HG02885 (cell line): ENCODE measurements at regions not wholly inside any gene's neighbourhood (a gene's known extent, or its start where the extent isn't known, plus 50 kb on each side); places are given as distances from the start of the nearest gene placed in this dataset.
"Not testable (repeated sequence)": the region's sequence is repeated elsewhere in the genome, so short reads cannot be mapped to it uniquely, and the experiment has no call there.

Experiments used
- ATAC-seq: cut with Tn5 transposase; IDR thresholded peaks from one replicate; pipeline ENCODE4 v1.9.1; 2021; ENCODE audit warnings: mild to moderate bottlenecking; ENCODE audit not compliant: unreplicated experiment, poor library complexity

DNA sequence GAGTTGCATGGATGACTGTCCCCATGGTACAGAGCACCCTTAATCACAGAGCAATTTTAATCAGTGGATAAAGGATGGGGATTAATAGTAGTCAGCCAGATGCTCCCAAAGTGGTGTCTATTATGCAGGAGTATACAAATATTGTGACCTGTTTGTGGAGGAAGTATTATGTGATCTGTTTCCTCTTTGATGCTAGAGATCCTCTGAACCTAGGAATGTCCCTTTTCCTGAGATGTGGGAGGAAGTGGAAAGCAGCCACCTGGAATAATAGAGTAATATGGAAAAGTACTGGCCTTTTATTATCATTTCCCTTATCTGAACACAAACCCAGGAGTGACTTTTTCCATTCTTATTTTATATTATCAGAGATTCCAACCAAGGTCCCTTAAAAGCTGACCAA, 94.2 kb upstream of the EFEMP1 start:
- no peak for ATAC-seq

DNA sequence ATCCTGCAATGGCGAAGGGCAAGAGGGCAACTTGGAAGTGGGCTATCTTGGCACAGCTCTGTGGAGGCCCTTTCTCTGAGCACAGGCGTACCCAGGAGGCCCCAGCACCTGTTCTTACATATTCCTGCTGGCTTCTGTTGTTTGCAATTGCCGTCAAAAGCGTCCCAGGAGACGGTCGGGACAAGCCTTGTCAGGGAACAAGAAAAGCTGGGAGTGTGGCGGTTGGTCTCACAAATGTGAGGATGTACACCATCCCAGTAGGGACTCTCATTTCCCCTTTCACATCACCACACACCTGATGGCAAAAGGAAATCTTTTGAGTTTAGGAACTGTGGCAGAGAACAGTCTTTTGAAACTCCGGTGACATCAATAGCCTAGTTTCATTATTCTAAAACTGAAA, 94.7 kb upstream of the EFEMP1 start:
- ATAC-seq: no peak

DNA sequence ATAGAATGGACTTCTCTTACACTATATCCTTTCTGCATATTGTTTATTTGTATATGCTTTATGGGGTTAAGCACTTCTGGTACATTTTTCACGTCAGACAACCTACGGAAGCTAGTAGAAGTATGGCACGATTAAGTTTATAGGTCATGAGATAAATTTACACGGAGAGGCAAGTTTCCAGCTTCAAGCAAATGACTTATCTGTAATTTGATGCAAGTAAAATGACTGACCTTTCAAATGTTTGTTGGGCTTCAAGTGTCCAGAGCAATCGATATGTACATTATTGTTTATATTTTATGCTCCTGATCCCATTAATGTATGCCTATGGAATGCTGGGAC, 97.5 kb upstream of the EFEMP1 start:
- no peak for ATAC-seq

DNA sequence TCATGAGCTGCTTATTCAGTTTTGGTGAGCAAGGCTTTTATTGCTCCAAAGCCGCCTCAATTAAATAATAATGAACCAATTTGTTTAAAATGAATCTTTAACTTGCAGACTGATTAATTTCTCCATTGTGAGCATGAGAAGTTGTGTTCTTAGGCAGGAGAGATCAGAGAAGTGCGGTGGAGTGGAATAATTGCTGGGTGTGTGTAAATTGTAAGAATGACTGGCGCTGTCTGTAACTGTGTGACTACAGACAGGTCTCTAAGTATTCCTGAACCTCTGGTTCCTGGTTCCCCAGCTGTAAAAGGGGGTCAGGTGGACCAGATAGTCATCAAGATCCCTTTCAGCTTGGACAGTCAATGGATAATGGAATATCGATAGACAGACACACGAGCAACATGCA, 98.0 kb upstream of the EFEMP1 start:
- no peak for ATAC-seq

DNA sequence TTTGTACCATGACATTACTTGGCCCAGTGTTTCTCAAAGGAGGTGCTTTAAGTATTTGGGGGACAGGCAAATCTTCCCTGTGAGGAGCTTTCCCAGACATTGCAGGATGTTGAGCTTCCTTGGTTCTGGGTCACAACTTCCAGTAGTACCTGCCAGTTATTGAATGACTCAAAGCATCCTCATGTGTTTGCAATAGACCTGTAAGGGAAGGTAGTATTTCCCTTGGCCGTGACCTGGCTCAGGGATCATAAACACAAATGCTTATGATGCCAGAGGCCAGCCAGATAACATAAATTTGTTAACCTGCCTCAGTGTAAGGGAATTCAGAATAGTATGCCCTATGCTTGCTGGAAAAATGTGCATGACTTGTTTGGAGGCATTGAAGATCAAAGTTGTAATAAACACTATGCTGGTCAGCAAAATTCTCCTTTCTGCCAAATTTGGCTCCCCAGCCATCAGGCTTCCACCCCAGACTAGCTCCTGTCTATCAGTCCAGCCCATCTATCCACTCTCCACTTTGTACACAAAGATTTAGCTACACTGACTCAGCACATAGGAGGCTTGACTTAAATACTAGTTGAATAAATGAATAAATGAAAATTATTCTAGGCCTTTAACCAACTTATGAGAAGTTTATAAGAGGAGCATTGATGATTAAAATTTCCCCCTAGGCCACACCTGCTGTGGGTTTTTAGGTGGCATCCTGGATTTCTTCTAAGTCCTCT, 102.0 kb upstream of the EFEMP1 start:
- no peak for ATAC-seq

DNA sequence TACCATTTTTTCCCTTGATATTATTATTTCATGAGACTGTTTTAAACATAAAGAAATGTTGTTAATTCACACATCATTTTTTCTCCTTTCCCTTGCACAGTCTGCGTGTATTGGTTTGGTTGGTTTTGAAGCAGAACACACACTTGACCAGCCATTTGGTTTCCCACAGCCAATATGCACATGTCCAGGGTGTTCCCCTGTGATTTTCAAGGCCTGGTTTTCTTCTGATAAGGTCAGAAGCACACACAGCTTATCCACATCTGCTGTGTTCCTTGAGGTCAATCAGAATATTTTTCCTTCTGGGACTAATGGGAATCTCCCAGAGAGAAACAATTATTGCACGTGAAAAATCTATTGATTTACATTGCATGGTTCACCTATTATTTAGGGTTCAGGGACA, 103.2 kb upstream of the EFEMP1 start:
- ATAC-seq: no peak

DNA sequence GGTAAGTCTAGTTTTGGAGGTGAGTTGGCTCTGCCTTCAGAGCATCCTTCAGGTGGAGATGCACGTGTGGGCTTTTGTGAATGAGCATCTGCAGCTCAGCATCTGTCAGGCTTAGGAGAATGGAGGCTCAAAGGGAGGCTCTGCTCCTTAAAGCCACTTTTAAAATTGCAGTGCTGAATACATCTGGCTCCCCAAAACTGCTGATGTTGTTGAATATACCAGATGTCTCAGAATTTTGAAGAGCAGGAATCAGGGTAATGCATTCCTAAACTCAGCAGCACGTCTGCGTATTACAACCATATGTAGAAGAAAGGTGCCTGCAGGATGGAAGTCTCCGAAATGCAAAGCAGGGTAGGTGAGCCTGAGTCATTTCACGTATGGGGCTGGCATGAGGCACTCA, 106.5 kb upstream of the EFEMP1 start:
- no peak for ATAC-seq

DNA sequence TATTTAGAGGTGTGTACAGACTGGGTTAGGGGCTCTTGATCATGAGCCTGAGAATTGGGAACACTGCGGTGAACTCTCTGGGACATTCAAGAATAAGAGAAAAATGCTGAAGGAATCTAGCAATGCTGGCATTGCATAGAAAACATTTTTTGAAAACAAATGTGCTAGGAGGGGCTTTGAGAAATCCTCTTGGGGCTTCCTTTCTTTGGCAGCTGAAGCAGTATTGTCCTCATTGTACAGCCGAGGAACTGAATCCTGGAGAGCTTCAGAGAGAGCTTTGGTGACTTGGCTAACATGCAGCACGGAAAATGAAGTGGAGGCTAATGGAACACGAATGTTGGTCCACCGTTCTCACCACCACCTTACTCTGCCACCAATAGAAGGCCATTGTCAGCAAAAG, 107.3 kb upstream of the EFEMP1 start:
- no peak for ATAC-seq

DNA sequence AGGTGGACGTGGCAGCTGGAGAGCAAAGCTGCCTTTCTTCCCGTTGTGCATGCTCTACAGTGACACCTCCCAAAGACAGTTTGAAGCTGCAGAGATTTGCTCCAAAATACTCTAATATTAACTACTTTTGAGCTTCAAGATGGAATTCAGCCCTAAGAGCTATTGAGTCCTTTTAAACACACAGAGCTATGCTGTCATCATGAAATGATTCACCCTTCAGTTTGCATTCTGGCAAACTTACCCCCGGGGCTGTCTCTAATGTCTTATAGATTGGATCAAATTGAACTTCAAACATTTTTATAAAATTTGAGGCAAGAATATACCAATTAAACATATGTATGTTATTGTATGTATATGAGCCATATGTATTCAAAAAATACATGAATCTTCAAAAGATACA, 110.7 kb upstream of the EFEMP1 start:
- ATAC-seq: no peak

DNA sequence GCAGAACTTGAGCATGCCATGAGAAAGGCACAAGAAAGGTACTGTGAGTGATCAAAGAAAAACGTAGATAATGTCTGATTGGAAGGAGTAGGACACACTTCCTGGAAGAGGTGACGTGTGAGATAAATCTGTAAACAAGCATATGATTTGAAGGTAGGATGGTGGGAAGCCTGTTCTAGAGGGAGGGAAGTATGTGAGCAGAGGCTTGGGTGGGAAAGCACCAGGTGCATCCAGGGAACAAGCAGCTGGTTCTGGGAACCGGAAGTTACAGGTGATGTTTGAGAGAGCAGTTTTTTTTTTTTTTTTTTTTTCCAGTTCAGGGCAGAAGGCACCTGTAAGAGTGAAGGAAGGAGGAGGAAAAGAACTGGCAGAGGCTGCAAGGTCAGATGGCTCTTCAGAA, 116.6 kb upstream of the EFEMP1 start:
- no peak for ATAC-seq

DNA sequence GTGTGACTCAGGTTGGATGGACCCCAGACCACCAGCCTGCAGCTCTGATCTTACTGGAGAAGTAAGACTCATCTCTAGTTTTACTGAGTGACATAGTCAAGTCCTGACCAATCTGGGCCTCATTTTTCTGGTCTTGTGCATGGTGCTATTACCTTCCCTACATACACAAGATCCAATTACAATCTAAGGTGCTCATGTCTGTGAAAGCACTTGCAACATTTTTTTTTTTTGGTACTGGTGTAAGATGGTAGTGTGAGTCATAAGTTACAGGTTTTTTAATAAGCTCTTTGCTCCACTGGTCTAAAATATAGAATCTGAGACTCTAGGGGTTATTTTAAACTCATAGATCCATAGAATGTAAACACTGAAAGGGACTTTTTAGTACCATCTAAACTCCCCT, 117.3 kb upstream of the EFEMP1 start:
- no peak for ATAC-seq

DNA sequence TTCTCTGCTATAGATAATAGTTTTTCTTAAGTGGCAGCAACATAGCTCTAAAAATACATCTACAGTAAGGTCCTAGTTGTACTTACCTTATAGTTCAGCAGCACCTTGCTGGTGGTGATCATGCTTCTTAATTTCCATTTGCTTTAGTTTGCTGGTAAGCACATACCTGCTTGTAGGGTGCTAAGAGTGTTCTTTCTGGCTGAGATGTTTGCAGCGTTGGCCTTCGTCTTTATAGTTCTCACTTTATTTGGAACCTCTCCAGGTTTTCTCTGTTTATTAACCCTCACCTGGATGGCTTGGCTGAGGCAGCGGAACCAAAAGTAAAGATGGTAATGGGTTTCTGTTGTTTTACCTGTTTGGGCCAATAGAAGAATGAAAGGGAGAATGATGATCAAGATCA, 123.6 kb upstream of the EFEMP1 start:
- ATAC-seq: no peak

DNA sequence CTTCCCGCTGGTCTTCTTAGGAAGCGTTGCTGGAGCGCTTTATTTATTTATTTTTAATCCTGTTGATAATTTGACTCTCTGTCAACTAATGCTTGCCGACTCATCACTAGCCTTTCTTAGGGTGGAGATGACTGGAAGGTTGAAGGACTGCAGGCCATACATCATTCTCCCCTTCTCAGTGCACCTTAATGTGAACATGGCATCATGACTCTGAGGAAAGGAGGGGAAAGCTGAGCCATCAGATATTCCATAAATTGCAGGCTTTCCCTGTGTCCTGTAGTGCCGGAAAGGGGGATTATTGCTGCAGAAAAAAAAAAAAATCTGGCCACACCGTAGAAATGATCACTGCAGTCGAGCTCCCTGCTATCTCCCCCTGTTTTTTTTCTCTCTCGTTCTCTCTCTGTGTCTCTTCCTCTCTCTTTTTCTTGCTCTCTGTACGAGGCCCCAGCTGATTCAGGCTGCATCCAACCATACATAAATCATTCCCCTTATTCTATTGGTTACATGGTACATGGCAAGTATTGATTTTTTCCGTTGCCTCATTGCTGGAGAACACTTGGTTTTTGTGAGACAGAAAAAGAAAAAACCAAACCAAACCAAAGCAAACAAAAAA, 125.8 kb upstream of the EFEMP1 start:
- ATAC-seq: no peak

DNA sequence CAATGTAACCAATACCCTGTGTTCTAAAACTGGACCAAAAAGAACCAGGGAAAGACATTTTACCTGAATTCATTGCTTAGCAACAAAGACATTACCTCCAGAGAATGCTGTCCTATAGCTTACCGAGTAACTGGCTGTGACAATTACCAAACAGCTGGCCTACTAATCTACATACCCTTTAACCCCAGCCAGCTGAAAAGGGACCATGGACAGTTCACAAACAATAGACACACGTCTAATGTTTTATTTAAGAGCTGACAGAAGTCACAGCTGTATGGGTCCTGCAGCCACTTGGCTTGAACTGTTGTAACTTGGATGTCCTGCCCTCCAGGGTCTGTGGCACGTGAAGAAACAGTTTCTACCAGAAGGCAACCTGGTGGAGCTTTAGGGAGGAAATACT, 130.1 kb upstream of the EFEMP1 start:
- ATAC-seq: no peak

DNA sequence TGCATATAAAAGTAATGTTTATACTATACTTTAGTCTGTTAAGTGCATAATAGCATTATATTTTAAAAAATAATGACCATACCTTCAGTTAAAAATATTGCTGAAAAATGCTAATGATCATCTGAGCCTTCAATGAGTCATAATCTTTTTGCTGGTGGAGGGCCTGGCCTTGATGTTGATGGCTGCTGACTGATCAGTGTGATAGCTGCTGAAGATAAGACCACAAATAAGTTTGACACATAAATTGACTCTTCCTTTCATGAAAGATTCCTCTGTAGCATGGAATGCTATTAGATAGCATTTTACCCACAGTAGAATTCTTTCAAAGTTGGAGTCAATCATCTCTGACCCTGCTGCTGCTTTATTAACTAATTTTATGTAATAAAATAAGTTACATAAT, 128.4 kb upstream of the CCDC85A start:
- ATAC-seq: no peak

DNA sequence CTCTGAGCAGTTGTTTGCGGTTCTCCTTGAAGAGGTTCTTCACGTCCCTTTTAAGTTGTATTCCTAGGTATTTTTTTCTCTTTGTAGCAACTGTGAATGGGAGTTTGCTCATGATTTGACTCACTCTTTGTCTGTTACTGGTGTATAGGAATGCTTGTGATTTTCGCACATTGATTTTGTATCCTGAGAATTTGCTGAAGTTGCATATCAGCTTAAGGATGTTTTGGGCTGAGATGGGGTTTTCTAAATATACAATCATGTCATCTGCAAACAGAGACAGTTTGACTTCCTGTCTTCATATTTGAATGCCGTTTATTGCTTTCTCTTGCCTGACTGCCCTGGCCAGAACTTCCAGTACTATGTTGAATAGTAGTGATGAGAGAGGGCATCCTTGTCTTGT, 122.5 kb upstream of the CCDC85A start:
- ATAC-seq: not testable (repeated sequence)

DNA sequence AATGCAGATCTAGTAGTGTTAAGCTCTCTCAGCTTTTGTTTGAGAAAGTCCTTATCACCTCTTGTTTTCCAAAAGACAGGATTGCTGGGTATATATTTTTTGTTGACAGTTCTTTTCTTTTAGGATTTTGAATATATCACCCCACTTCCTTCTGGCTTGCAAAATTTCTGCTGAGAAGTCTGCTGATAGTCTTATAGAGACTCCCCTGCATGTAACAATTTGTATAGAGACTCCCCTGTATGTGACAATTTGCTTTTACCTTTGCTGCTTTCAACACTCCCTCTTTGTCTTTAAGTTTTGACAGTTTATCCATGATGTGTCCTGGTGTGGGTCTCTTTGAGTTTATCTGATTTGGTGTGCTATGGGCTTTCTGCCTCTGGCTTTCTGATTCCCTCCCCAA, 115.0 kb upstream of the CCDC85A start:
- no peak for ATAC-seq

DNA sequence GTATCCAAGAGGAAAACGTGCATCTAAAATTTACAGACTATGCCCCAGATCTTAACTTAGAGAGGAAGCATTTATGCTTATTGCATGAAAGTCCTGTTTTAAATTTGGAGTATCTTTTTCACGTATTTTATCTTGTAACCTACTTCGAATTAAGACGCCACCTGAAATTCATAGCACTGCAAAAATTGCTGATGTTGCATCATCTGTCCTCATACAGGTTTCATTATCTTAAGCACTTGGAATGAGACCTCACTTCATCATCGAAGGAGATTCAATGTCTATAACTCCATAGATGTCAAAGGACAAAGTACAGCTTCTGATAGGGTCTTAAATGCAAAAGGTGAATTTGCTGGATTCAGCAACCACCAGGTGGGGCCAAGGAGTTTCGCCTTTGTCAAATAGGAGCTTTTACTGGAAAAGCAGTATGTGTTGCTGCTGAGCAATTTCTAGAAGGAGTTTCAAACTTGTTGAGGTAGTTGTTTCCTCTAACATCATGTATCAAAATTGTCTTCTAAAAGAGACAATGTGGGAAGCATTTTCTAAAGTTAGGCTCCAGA, 106.4 kb upstream of the CCDC85A start:
- no peak for ATAC-seq

DNA sequence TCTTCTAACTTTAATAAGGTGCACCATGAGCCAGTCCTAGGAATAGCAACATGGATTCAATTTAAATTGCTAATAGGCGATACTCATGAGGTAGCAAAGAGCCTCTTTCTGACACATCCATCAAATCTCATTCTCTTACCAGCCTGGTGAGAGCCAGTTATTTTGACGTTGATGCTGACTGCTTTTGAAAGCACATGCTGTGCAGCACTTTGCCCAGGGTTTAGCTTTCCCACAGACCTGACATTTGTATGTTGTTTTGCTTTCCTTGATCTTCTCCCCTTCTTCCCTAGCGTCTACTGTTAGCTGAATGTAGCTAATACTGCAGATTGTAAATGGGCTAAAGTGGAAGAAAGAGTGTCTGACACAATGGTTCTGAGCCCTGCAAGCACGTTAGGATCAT, 101.1 kb upstream of the CCDC85A start:
- no peak for ATAC-seq

DNA sequence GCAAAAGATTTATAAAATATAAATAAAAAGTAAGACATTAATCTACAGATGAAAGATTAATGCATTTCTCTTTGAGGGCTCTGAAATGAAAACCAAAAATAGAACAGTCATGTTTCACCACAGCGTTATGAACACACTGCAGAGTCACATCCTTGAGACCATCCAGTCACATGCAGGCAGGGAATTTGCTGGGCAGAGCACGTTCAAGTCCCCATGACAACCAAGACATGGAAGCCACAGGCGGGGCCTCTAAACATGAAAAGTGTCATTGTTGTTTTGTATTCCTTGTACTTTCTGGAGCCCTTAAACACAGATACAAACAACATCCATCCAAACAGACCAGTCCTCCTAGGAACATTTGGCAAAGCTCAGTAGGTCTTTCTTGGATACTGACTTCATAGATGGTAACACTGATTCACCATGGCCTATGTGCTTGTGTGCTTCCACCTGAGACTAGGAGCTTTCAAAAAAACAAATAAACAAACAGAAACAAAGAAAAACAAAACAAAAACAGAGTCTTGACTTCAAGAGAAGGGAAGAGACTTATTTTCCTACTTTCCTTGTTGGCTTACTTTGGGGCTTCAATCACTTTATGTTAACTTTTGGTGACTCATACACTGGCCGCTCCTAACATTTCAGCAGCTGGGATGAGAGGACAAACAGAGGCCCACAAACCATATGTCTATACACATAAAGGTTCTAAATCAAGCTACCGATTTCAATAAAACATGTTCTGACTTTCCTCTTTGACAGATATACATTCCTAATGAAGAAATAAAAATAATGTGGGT, 99.5 kb upstream of the CCDC85A start:
- ATAC-seq: no peak

DNA sequence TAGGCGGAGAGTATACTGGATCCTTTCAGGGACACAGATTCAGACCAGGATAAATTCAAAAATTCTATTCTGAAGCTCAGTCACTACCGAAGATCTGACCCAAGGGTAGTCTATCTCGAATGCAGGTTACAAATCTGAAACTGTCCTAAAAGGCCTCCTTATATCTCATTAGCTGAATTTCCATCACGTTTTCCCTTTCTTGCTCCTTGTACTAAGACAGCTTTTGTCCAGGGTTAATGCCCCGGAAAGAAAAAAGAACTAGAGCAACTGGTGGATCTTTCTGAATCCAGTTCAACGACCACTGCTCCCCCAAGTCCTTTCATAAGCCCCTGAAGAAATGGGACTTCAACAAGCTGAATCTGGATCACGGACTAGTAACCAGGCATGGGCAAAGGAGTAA, 97.5 kb upstream of the CCDC85A start:
- ATAC-seq: no peak
